ENCODE measurements at regions not wholly inside any gene's neighbourhood (a gene's known extent, or its start where the extent isn't known, plus 50 kb on each side); places are given as distances from the start of the nearest gene placed in this dataset.

GRCh38 chr18:64936671-64937070 is 787.8 kb upstream of the LINC00305 start:
- intact Hi-C loops (cut with micrococcal nuclease) = no loop called here
- no peak overlapping the region for H3K27ac Mint-ChIP-seq
- peaks cover 1% of the 10 kb centered on the region for H3K9me3 Mint-ChIP-seq
- no peaks in the 10 kb centered on the region for H3K36me3 Mint-ChIP-seq (ENCODE audit: low read depth)
- TF ChIP-seq CTCF (IDR thresholded peaks at IDR 0.05) = no peak
- H3K27me3 Mint-ChIP-seq = no peaks in the 10 kb centered on the region
- H3K4me1 Mint-ChIP-seq (ENCODE audit: low read depth) = no peaks in the 10 kb centered on the region
- ChIA-PET CTCF (no interaction called here), POLR2A (interaction anchor here (0.5 kb wide), 1 partner anchor 877 kb away, joined by 3 read pairs; no protein-coding TSS in a partner anchor)
- DNase-seq = no peak
- no peak for ATAC-seq
- no peak overlapping the region for H3K4me3 Mint-ChIP-seq

GRCh38 chr18:64929036-64929435 is 780.1 kb upstream of the LINC00305 start:
- intact Hi-C loops (cut with micrococcal nuclease) = no loop called here
- CTCF ChIA-PET = no interaction called here
- Mint-ChIP-seq H3K27ac (no peak overlapping the region), H3K9me3 (peaks cover 7% of the 10 kb centered on the region), H3K27me3 (no peaks in the 10 kb centered on the region), H3K4me1 (ENCODE audit: low read depth) (no peaks in the 10 kb centered on the region), H3K4me3 (no peak overlapping the region), H3K36me3 (ENCODE audit: low read depth) (no peaks in the 10 kb centered on the region)
- DNase-seq = no peak
- POLR2A ChIA-PET = no interaction called here
- no peak for TF ChIP-seq CTCF (IDR thresholded peaks at IDR 0.05)
- ATAC-seq = no peak

- H3K27ac Mint-ChIP-seq = no peak overlapping the region
- no peaks in the 10 kb centered on the region for H3K4me1 Mint-ChIP-seq (ENCODE audit: low read depth)
- no peak overlapping the region for H3K4me3 Mint-ChIP-seq
- TF ChIP-seq CTCF (IDR thresholded peaks at IDR 0.05) = no peak
- no peak for DNase-seq
- POLR2A ChIA-PET = no interaction called here
- no peaks in the 10 kb centered on the region for H3K27me3 Mint-ChIP-seq
- intact Hi-C loops (cut with micrococcal nuclease) = no loop called here
- peaks cover 5% of the 10 kb centered on the region for H3K9me3 Mint-ChIP-seq
- ATAC-seq = no peak
- no peaks in the 10 kb centered on the region for H3K36me3 Mint-ChIP-seq (ENCODE audit: low read depth)
- CTCF ChIA-PET = no interaction called here
Observed at GRCh38 chr18:64919971-64920570, 771.2 kb upstream of the LINC00305 start.

GRCh38 chr18:64918851-64919250 is 770.0 kb upstream of the LINC00305 start:
- Mint-ChIP-seq H3K4me3 (no peak overlapping the region), H3K36me3 (ENCODE audit: low read depth) (no peaks in the 10 kb centered on the region), H3K9me3 (peaks cover 5% of the 10 kb centered on the region), H3K27me3 (no peaks in the 10 kb centered on the region), H3K4me1 (ENCODE audit: low read depth) (no peaks in the 10 kb centered on the region), H3K27ac (no peak overlapping the region)
- ChIA-PET CTCF (interaction anchor here (0.6 kb wide), 1 partner anchor 826 kb away, joined by 3 read pairs; no protein-coding TSS in a partner anchor), POLR2A (no interaction called here)
- ATAC-seq = no peak
- TF ChIP-seq CTCF (IDR thresholded peaks at IDR 0.05) = no peak
- no peak for DNase-seq
- intact Hi-C loops (cut with micrococcal nuclease) = no loop called here

GRCh38 chr18:64893349-64893748 is 744.5 kb upstream of the LINC00305 start:
- DNase-seq (no peak), ATAC-seq (no peak)
- POLR2A ChIA-PET = no interaction called here
- H3K36me3 Mint-ChIP-seq (ENCODE audit: low read depth) = no peaks in the 10 kb centered on the region
- CTCF ChIA-PET = no interaction called here
- H3K4me1 Mint-ChIP-seq (ENCODE audit: low read depth) = no peaks in the 10 kb centered on the region
- peaks cover 8% of the 10 kb centered on the region for H3K9me3 Mint-ChIP-seq
- no peak overlapping the region for H3K27ac Mint-ChIP-seq
- no peak for TF ChIP-seq CTCF (IDR thresholded peaks at IDR 0.05)
- H3K4me3 Mint-ChIP-seq = no peak overlapping the region
- no peaks in the 10 kb centered on the region for H3K27me3 Mint-ChIP-seq
- intact Hi-C loops (cut with micrococcal nuclease) = no loop called here
